Hematopoietic multipotent progenitor cell treated with erythropoietin and hydrocortisone succinate and interleukin-3 and kit ligand, for 4 days (in vitro differentiated cells): ENCODE measurements at regions not wholly inside any gene's neighbourhood (a gene's known extent, or its start where the extent isn't known, plus 50 kb on each side); places are given as distances from the start of the nearest gene placed in this dataset.

Experiments used
- DNase-seq: peaks from one replicate; pipeline ENCODE4 v3.0.0-alpha.2; 2015

- DNase-seq = no peak
These were observed 760.9 kb downstream of the KCNJ18 start for GRCh38 chr17:22453181-22453580.

- DNase-seq = no peak
These were observed 762.0 kb downstream of the KCNJ18 start for GRCh38 chr17:22454070-22454999.

DNA sequence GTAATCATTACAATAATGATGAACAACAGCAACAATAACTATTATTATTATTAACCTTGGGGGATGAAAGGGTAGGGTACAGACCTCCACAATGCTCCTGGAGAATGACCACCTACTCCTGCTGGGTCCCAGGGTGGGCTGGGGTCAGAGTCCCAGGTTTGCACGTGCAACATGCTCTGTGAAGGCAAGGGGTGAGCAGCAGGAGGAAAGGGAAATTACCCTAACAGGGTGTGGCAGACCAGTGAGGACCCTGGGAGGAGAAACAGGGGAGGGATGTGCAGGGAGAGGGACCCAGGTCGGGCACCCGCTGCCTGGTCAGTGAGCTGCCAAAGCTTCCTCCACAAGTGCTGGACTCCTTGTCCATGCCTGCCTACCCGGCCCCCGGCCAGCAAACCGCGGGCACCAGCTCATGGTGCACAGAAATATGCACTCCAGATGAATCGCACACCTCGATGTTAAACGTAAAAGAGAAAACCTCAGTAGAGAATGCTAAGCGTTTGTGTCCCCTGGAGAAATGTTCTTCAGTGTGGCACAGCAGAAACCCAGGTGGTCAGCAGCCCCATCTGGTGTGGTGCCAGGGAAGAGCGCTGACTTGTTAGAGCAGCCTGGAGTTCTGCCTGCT is 767.1 kb downstream of the KCNJ18 start:
- DNase-seq = no peak

- DNase-seq = no peak
These were observed 767.6 kb downstream of the KCNJ18 start for GRCh38 chr17:22459953-22460350.

DNA sequence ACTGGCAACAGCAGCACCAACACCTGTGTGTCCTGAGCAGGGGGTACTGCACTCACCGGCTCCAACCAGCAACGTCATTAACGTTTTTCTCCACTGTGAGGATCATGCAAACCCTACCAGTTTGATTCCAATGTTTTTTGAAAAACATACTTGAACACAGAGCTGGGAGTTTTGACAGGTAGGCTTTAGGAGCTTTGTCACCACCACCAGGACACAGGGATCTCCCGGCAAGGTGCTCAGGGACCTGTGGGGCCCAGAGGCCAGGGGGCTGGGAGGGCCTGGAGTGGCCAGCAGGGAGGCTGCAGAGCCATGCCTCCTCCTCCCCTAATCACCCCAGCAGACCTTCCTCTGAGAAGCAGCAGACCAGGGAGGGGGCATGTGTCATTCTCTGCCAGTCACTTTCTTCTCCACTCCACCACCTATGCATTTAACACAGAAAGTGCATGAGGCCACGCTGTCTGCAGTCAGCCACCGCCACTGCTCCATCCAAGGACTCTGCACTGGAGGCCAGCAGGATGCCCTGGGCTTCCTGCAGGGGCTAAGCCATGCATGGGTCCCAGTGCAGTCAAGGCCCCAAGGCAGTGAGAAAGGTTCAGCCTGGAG is 768.2 kb downstream of the KCNJ18 start:
- DNase-seq = no peak

DNA sequence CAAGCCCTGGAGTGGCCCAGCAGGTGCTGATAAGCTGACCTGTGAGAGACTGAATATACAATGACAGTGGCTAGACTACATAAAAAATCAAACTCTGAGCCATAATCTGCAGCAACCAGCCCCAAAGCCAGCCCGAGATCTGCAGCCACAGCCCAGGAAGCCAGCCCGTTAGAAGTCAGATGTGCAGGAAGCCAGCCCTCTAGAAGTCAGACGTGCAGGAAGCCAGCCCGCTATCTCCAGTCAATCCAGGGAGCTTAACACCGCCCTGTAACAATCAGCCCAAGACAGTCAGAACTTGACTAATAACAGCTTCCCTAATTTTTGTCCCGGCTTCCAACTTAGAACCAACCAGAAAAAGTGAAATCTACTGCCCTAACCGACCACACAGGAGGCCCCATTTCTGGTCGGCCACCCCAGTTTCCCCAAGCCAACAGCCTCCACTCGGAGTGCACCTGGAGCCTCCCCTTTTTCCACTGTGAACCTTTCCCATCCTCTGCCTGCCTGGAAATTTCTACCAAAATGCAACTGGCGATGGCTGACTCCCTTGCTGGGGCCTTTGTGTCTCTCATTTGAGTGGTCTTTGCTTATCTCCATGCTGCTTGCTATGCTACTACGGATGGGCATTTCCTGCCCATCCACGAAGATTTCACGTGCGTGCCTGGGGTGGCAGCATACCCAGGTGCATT is 769.3 kb downstream of the KCNJ18 start:
- DNase-seq = no peak

DNA sequence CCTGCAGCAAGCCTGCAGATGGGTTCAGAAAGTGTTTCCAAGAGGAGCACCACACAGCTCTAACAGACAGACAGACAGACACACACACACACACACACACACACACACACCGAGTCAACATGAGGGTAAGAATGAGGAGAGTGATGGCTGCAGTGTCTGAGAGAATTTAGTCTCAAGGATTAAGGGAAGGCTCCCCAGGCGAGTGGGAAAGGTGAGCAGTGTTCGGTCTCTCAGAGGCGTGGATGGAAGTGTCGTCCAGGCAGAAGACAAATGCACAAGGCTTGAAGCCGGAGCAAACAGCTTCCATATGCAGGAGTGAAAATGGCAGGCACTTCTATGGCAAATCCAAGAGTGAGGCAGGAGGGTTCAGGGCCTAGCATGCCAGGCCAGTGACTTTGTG is 770.1 kb downstream of the KCNJ18 start:
- DNase-seq = no peak

DNA sequence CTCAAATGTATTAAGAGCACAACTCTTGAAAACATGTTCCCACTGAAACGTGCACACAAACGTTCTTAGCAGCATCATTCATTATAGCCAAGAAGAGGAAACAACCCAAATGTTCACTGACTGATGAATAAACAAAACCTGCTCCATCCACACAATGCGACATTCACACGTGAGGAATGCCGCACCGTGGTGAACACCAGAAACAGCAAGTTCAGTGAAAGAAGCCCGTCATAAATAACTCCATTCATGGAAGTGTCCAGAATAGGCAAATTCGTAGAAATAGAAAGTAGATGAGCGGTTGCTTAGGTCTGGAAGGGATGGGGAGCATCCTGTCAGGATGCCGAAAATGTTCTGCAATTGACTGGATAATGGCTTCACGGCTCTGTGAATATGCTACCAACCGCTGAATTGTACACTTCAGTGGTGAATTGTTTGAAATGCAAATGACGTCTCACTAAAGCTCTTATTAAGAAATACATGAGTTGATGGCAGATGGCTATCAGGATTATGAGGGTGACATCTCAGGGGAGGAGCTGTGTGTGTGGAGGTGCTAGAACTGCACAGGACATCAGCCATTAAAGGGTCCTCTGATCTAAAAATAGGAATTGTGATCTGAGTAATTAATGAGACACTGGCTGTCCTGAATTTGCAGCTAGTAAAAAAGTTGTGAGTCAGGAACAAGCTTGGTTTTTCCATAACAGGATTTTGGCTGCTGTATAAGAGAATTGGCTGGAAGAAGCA is 771.0 kb downstream of the KCNJ18 start:
- DNase-seq = no peak

DNA sequence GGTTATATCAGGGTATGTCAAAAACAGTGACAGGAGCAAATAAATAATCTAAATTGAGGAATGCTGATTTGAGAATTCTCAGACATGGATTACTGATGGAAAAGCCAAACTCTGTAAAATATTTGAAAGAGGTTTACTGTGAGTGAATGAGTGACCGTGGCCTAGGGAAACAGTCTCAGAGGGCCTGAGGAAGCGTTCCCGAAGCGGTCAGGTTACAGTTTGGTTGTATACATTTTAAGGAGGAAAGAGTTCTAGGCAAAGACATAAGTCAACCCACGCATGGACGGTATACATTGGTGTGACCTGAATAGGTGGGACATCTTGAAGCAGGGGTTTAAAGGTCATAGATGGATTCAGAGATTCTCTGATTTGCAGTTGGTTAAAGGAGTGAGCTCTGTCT is 771.7 kb downstream of the KCNJ18 start:
- no peak for DNase-seq

GRCh38 chr17:22467720-22468119 is 775.4 kb downstream of the KCNJ18 start:
- DNase-seq = no peak

GRCh38 chr17:22469101-22469880 is 777.0 kb downstream of the KCNJ18 start:
- no peak for DNase-seq

GRCh38 chr17:22469941-22470340 is 777.6 kb downstream of the KCNJ18 start:
- DNase-seq = no peak

GRCh38 chr17:22470411-22471175 is 778.3 kb downstream of the KCNJ18 start:
- DNase-seq = no peak

GRCh38 chr17:22484826-22485225 is 792.5 kb downstream of the KCNJ18 start:
- no peak for DNase-seq

GRCh38 chr17:22490399-22490798 is 798.1 kb downstream of the KCNJ18 start:
- DNase-seq = no peak

GRCh38 chr17:22492331-22492730 is 800.0 kb downstream of the KCNJ18 start:
- no peak for DNase-seq

DNA sequence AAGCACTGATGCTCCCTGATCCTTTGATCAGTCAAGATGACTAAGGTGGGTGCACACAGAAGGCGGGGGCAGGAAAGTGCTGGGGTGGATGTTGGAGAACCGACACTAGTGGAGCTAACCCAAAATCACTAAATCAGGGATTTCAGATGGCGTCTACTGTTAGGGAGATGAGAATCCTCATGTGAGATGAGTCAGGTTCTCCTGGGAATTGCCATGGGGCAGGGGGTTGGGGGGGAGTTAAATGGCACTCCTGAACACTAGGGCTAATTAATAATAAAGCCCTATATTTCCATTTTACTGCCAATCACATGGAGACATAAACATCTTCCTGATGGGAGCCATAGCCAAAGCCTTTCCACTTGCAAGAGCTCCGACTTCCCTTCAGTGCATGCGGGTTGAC is 804.1 kb downstream of the KCNJ18 start:
- no peak for DNase-seq

GRCh38 chr17:22503322-22503899 is 811.1 kb downstream of the KCNJ18 start:
- no peak for DNase-seq

GRCh38 chr17:22505660-22506059 is 813.3 kb downstream of the KCNJ18 start:
- no peak for DNase-seq

- no peak for DNase-seq
These were observed 813.9 kb downstream of the KCNJ18 start for GRCh38 chr17:22506231-22506630.

- no peak for DNase-seq
These were observed 814.5 kb downstream of the KCNJ18 start for GRCh38 chr17:22506861-22507260.
